Right atrium auricular region (tissue), 2 donors: ENCODE measurements at regions not wholly inside any gene's neighbourhood (a gene's known extent, or its start where the extent isn't known, plus 50 kb on each side); places are given as distances from the start of the nearest gene placed in this dataset.

Source experiments
- DNase-seq: peaks from one replicate; pipeline ENCODE4 v3.0.0-alpha.2; 2019; ENCODE audit warnings: low spot score
- H3K27ac ChIP-seq, 2 donors: fragments of 200-600 bp; sonication (generic); 1 replicate in 1 of 2; 2 replicates in 1 of 2; pipeline ENCODE4 v1.5.1; 2016 to 2019
- H3K27me3 ChIP-seq, 2 donors: fragments of 200-600 bp; sonication (generic); one replicate each; pipeline versions ENCODE4 v1.5.1 to v1.6.0; 2017 to 2019
- H3K36me3 ChIP-seq: fragments of 200-600 bp; sonication (generic); one replicate; pipeline ENCODE4 v1.5.1; 2016
- H3K4me1 ChIP-seq, 2 donors: fragments of 200-600 bp; sonication (generic); one replicate each; pipeline versions ENCODE4 v1.5.1 to v1.6.0; 2017 to 2019
- H3K4me3 ChIP-seq, 2 donors: fragments of 200-600 bp; sonication (generic); 1 replicate in 1 of 2; 2 replicates in 1 of 2; pipeline ENCODE4 v1.5.1; 2017 to 2019; ENCODE audit warnings: mild to moderate bottlenecking in 1 of 2, moderate library complexity in 1 of 2
- H3K9me3 ChIP-seq, 2 donors: fragments of 200-600 bp; sonication (generic); one replicate each; pipeline ENCODE4 v1.5.1; 2019
- CTCF ChIP-seq, 2 donors: fragments of 200-600 bp; sonication (generic); IDR thresholded peaks; one replicate each; pipeline ENCODE4 v1.5.1; 2019; ENCODE audit warnings: antibody characterized with exemption in 2 of 2

- Histone ChIP-seq H3K9me3 (no peaks in the 10 kb centered on the region), H3K4me3 (no peak overlapping the region), H3K27ac (no peak overlapping the region), H3K36me3 (no peaks in the 10 kb centered on the region), H3K4me1 (no peaks in the 10 kb centered on the region), H3K27me3 (no peaks in the 10 kb centered on the region)
- no peak for TF ChIP-seq CTCF (IDR thresholded peaks at IDR 0.05)
- DNase-seq = no peak
These were observed 117.7 kb upstream of the ALDH1B1 start for GRCh38 chr9:38274800-38275199.

GRCh38 chr9:38272710-38273109, 119.8 kb upstream of the ALDH1B1 start:
- H3K36me3 ChIP-seq = no peaks in the 10 kb centered on the region
- H3K27ac ChIP-seq = no peak overlapping the region
- no peak for DNase-seq
- H3K9me3 ChIP-seq = no peaks in the 10 kb centered on the region
- no peak overlapping the region for H3K4me3 ChIP-seq
- H3K27me3 ChIP-seq = no peaks in the 10 kb centered on the region
- TF ChIP-seq CTCF (IDR thresholded peaks at IDR 0.05) = no peak
- H3K4me1 ChIP-seq = no peaks in the 10 kb centered on the region

DNA sequence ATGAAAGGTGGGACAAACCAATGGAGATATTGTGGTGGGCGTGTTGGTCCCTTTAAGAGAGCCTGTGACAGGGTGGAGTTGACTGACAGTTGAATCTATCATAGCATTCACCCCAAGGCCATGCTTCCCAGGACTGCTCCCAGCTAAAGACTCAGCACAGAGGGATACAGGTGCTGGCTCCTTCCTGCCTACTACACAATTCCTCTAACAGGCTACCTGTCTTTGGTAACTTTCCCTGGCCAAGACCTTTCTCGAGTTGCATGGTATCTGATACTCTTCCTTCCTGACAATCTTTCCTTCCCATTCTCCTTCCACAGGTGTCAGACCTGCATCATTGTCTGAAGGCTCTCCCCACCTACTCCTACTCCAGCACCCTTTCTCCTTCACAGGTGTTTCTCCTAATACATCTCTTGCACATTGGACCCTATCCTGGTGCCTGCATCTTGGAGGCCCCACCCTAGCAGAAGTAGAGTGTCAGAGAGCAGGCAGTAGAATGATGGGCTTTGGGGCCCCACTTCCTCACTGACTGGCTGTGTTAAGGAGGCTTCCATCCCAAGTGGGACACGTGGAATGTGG, 120.7 kb upstream of the ALDH1B1 start:
- Histone ChIP-seq H3K4me1 (no peaks in the 10 kb centered on the region), H3K36me3 (no peaks in the 10 kb centered on the region), H3K4me3 (no peak overlapping the region), H3K27ac (no peak overlapping the region), H3K27me3 (no peaks in the 10 kb centered on the region), H3K9me3 (no peaks in the 10 kb centered on the region)
- TF ChIP-seq CTCF (IDR thresholded peaks at IDR 0.05) = no peak
- DNase-seq = no peak

DNA sequence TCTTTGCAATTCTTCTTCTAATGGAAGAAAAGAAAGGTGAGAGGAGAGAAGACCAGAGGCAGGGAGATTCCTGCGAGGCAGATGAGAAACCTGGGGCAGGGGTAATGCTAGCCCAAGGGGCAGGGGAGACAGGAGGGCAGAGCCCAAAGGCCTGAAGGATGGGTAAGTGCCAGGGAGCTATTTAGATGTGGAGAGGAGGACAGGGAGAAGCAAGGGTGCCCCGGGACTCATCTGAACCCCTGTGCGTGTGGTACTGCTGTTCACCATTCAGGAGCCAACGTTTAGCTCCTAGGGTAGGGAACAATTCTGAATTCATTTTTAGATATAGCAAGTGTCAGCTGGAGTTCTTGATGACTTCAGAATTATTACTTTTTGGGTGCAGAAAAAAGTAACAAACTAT, 122.7 kb upstream of the ALDH1B1 start:
- H3K36me3 ChIP-seq = no peaks in the 10 kb centered on the region
- H3K4me1 ChIP-seq = no peaks in the 10 kb centered on the region
- H3K9me3 ChIP-seq = peaks cover 0 to 16% of the 10 kb centered on the region in 2 donors
- H3K27me3 ChIP-seq = no peaks in the 10 kb centered on the region
- DNase-seq = no peak
- H3K4me3 ChIP-seq = no peak overlapping the region
- H3K27ac ChIP-seq = no peak overlapping the region
- no peak for TF ChIP-seq CTCF (IDR thresholded peaks at IDR 0.05)

DNA sequence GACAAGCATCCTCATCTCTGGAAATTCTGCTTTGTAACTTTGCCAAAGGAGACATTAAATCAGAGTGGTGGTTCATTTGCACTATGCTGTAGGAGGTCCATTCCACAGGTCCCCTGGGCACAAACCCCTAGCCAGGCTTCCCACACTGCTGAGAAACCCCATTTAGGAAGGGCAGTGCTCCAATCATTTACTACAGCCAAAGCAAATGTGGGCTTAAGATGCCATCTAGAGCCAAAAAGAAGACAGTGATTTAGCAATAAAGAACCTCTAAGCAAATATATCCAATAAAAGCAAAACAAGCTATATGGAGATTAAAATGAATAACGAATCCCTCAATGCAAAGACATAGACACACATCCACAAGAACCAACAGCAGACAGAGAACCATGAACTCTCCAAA, 129.0 kb upstream of the ALDH1B1 start:
- Histone ChIP-seq H3K9me3 (peaks cover 0 to 32% of the 10 kb centered on the region in 2 donors), H3K36me3 (no peaks in the 10 kb centered on the region), H3K27ac (no peak overlapping the region), H3K4me1 (no peaks in the 10 kb centered on the region), H3K27me3 (no peaks in the 10 kb centered on the region), H3K4me3 (no peak overlapping the region)
- peak; percentile 21 for DNase-seq
- no peak for TF ChIP-seq CTCF (IDR thresholded peaks at IDR 0.05)

- Histone ChIP-seq H3K27ac (no peak overlapping the region), H3K27me3 (no peaks in the 10 kb centered on the region), H3K4me1 (no peaks in the 10 kb centered on the region), H3K36me3 (no peaks in the 10 kb centered on the region), H3K9me3 (peaks cover 0 to 15% of the 10 kb centered on the region in 2 donors), H3K4me3 (no peak overlapping the region)
- TF ChIP-seq CTCF (IDR thresholded peaks at IDR 0.05) = no peak
- DNase-seq = peak; percentile 43
These were observed 132.8 kb upstream of the ALDH1B1 start for GRCh38 chr9:38259519-38260218.
